Liver (tissue), 8 donors: ENCODE measurements at regions not wholly inside any gene's neighbourhood (a gene's known extent, or its start where the extent isn't known, plus 50 kb on each side); places are given as distances from the start of the nearest gene placed in this dataset.

ENCODE experiments used
- DNase-seq: peaks from one replicate; pipeline ENCODE4 v3.0.0-alpha.2; 2017; ENCODE audit warnings: low spot score
- H3K27ac ChIP-seq, 2 donors: one replicate each; pipeline ENCODE4 v1.7.0; 2013; ENCODE audit warnings: inconsistent platforms in 2 of 2, low read length in 2 of 2, control low read depth in 1 of 2, low read depth in 1 of 2, mild to moderate bottlenecking in 1 of 2
- H3K27me3 ChIP-seq, 4 donors: one replicate each; pipeline versions ENCODE4 v1.6.1 to v1.7.0; 2013; ENCODE audit warnings: low read length in 3 of 4, inconsistent platforms in 1 of 4, mild to moderate bottlenecking in 1 of 4, moderate library complexity in 1 of 4; ENCODE audit not compliant: control insufficient read depth in 4 of 4, insufficient read depth in 4 of 4
- H3K36me3 ChIP-seq, 4 donors: one replicate each; pipeline versions ENCODE4 v1.6.1 to v1.7.0; 2013; ENCODE audit warnings: low read length in 3 of 4, mild to moderate bottlenecking in 3 of 4, low read depth in 1 of 4, moderate library complexity in 1 of 4; ENCODE audit not compliant: control insufficient read depth in 4 of 4, insufficient read depth in 3 of 4
- H3K4me1 ChIP-seq, 4 donors: one replicate each; pipeline versions ENCODE4 v1.6.1 to v1.7.0; 2013; ENCODE audit warnings: low read length in 3 of 4, mild to moderate bottlenecking in 3 of 4, moderate library complexity in 1 of 4; ENCODE audit not compliant: control insufficient read depth in 4 of 4, insufficient read depth in 4 of 4
- H3K4me3 ChIP-seq, 3 donors: one replicate each; pipeline versions ENCODE4 v1.6.1 to v1.7.0; 2013; ENCODE audit warnings: low read length in 3 of 3, control low read depth in 1 of 3, low read depth in 1 of 3, mild to moderate bottlenecking in 1 of 3
- H3K9ac ChIP-seq, 2 donors: one replicate each; pipeline ENCODE4 v1.7.0; 2013; ENCODE audit warnings: low read length in 2 of 2, mild to moderate bottlenecking in 2 of 2, moderate library complexity in 2 of 2, control low read depth in 1 of 2, low read depth in 1 of 2
- H3K9me3 ChIP-seq, 4 donors: one replicate each; pipeline versions ENCODE4 v1.6.1 to v1.7.0; 2013; ENCODE audit warnings: low read length in 3 of 4; ENCODE audit not compliant: control insufficient read depth in 4 of 4
- CTCF ChIP-seq: fragments of 150-350 bp; IDR thresholded peaks from 2 replicates; pipeline ENCODE4 v1.5.1; 2017; ENCODE audit warnings: improper control_type of control experiment, low read depth, low read length; ENCODE audit not compliant: missing input control
- EGR1 ChIP-seq, 2 donors: IDR thresholded peaks; 2 replicates each; pipeline ENCODE4 v1.6.1; 2016 to 2018; ENCODE audit warnings: antibody characterized with exemption in 2 of 2, low read depth in 2 of 2
- FOXA2 ChIP-seq: IDR thresholded peaks from 2 replicates; pipeline ENCODE4 v1.6.1; 2016; ENCODE audit warnings: antibody characterized with exemption
- HNF4A ChIP-seq, 2 donors: conservative IDR thresholded peaks; 2 replicates each; pipeline ENCODE4 v1.6.1; 2016; ENCODE audit warnings: antibody characterized with exemption in 2 of 2, mild to moderate bottlenecking in 2 of 2
- HNF4G ChIP-seq: IDR thresholded peaks from 2 replicates; pipeline ENCODE4 v1.6.1; 2016; ENCODE audit warnings: antibody characterized with exemption
- JUND ChIP-seq, 2 donors: IDR thresholded peaks; 2 replicates each; pipeline ENCODE4 v1.6.1; 2016; ENCODE audit warnings: antibody characterized with exemption in 2 of 2
- NR2F2 ChIP-seq: IDR thresholded peaks from 2 replicates; pipeline ENCODE4 v1.6.1; 2016; ENCODE audit warnings: antibody characterized with exemption
- RAD21 ChIP-seq, 2 donors: IDR thresholded peaks; 2 replicates each; pipeline ENCODE4 v1.6.1; 2016; ENCODE audit warnings: antibody characterized with exemption in 2 of 2, mild to moderate bottlenecking in 2 of 2
- RXRA ChIP-seq, 2 donors: IDR thresholded peaks; 2 replicates each; pipeline ENCODE4 v1.6.1; 2017 to 2018; ENCODE audit warnings: antibody characterized with exemption in 2 of 2, mild to moderate bottlenecking in 1 of 2
- SP1 ChIP-seq: IDR thresholded peaks from 2 replicates; pipeline ENCODE4 v1.6.1; 2018; ENCODE audit warnings: antibody characterized with exemption, mild to moderate bottlenecking
- TAF1 ChIP-seq: conservative IDR thresholded peaks from 2 replicates; pipeline ENCODE4 v1.6.1; 2016; ENCODE audit warnings: antibody characterized with exemption, mild to moderate bottlenecking
- YY1 ChIP-seq: IDR thresholded peaks from 2 replicates; pipeline ENCODE4 v1.6.1; 2016; ENCODE audit warnings: antibody characterized with exemption, mild to moderate bottlenecking
- WGBS: extraction: QIAGEN DNeasy Blood & Tissue Kit; methylation state at CpG from one replicate; pipeline ENCODE4 v1.1.7; 2013; 5-methylcytosine and 5-hydroxymethylcytosine counted together
- TF ChIP-seq, protein P1 (sequence below): IDR thresholded peaks from 2 replicates; pipeline ENCODE4 v1.6.1; 2016; ENCODE audit warnings: antibody characterized with exemption
- TF ChIP-seq, protein P2 (sequence below): IDR thresholded peaks from 2 replicates; pipeline ENCODE4 v1.6.1; 2016; ENCODE audit warnings: antibody characterized with exemption, mild to moderate bottlenecking
- TF ChIP-seq, protein P3 (sequence below): IDR thresholded peaks from 2 replicates; pipeline ENCODE4 v1.6.1; 2016; ENCODE audit warnings: antibody characterized with exemption
- donor health status: healthy.
- donor health status: healthy.
- donor health status: healthy.
- donor health status: healthy.
- donor health status: healthy.

DNA sequence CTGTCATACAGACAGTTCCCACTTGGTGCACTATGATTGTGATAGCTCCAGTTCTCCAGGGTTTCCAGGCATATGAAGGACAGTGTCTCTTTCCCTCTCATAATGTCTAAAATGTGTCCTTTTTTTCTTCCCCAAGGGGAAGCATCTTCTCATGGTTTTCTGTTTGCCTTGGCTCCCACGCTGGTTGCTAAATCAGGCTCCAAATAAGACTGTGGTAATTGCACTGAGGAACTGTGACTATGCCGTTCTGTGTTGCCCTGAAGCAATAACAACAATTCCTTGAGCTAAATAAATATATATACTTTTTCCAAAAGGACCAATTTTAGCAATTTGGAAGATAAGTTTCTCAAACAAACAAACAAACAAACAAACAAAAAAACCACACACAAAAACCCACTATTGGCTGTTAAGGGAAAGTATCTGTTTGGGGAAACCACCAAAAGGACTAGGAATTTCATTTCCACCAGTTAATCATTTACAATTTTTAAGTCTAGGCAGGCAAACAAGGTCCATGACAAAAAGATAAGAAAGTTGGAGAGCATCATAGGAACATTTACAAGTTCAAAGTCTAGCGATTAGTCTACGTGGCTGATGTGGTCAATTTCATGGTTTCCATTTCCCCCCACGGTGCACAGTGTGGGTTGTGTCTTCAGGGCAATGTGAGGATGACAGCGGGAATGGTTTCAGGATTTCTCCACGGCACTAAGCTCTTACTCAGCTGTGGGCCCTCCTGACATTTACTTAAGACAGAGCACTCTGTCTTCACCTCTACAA, 62.4 kb downstream of the THNSL1 start (continued):
- no peak for TF ChIP-seq CTCF
- TF ChIP-seq NR2F2: peak; percentile 14

GRCh38 chr10:25080880-25081581, 64.6 kb downstream of the THNSL1 start:
- Histone ChIP-seq H3K27ac (peak overlapping the region; percentile 63 to 73), H3K4me3 (no peak overlapping the region), H3K9me3 (no peaks in the 10 kb centered on the region), H3K4me1 (peaks cover 0 to 26% (median 5%) of the 10 kb centered on the region in 4 donors), H3K36me3 (no peaks in the 10 kb centered on the region), H3K27me3 (no peaks in the 10 kb centered on the region), H3K9ac (no peak overlapping the region)
- TF ChIP-seq JUND (IDR thresholded peaks at IDR 0.05): peak in 1 of 2 donors; percentile 22
- TF ChIP-seq, protein P1, sequence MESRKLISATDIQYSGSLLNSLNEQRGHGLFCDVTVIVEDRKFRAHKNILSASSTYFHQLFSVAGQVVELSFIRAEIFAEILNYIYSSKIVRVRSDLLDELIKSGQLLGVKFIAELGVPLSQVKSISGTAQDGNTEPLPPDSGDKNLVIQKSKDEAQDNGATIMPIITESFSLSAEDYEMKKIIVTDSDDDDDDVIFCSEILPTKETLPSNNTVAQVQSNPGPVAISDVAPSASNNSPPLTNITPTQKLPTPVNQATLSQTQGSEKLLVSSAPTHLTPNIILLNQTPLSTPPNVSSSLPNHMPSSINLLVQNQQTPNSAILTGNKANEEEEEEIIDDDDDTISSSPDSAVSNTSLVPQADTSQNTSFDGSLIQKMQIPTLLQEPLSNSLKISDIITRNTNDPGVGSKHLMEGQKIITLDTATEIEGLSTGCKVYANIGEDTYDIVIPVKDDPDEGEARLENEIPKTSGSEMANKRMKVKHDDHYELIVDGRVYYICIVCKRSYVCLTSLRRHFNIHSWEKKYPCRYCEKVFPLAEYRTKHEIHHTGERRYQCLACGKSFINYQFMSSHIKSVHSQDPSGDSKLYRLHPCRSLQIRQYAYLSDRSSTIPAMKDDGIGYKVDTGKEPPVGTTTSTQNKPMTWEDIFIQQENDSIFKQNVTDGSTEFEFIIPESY: no peak
- peak; percentile 31 for TF ChIP-seq HNF4G
- no peak for TF ChIP-seq FOXA2
- TF ChIP-seq TAF1: no peak
- TF ChIP-seq, protein P2, sequence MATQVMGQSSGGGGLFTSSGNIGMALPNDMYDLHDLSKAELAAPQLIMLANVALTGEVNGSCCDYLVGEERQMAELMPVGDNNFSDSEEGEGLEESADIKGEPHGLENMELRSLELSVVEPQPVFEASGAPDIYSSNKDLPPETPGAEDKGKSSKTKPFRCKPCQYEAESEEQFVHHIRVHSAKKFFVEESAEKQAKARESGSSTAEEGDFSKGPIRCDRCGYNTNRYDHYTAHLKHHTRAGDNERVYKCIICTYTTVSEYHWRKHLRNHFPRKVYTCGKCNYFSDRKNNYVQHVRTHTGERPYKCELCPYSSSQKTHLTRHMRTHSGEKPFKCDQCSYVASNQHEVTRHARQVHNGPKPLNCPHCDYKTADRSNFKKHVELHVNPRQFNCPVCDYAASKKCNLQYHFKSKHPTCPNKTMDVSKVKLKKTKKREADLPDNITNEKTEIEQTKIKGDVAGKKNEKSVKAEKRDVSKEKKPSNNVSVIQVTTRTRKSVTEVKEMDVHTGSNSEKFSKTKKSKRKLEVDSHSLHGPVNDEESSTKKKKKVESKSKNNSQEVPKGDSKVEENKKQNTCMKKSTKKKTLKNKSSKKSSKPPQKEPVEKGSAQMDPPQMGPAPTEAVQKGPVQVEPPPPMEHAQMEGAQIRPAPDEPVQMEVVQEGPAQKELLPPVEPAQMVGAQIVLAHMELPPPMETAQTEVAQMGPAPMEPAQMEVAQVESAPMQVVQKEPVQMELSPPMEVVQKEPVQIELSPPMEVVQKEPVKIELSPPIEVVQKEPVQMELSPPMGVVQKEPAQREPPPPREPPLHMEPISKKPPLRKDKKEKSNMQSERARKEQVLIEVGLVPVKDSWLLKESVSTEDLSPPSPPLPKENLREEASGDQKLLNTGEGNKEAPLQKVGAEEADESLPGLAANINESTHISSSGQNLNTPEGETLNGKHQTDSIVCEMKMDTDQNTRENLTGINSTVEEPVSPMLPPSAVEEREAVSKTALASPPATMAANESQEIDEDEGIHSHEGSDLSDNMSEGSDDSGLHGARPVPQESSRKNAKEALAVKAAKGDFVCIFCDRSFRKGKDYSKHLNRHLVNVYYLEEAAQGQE: peak; percentile 41
- TF ChIP-seq RAD21 (IDR thresholded peaks at IDR 0.05): peak; percentile 99 to 100
- no peak for TF ChIP-seq EGR1 (IDR thresholded peaks at IDR 0.05; ENCODE audit: low read depth in 2 of 2)
- TF ChIP-seq YY1: peak; percentile 64
- peak; percentile 93 to 97 for TF ChIP-seq RXRA (IDR thresholded peaks at IDR 0.05)
- TF ChIP-seq CTCF: peak; percentile 95
- TF ChIP-seq, protein P3, sequence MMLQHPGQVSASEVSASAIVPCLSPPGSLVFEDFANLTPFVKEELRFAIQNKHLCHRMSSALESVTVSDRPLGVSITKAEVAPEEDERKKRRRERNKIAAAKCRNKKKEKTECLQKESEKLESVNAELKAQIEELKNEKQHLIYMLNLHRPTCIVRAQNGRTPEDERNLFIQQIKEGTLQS: no peak
- no peak for TF ChIP-seq NR2F2
- TF ChIP-seq SP1: peak; percentile 48
- peak; percentile 74 to 87 for TF ChIP-seq HNF4A (conservative IDR thresholded peaks at IDR 0.05)
- peak; percentile 75 for DNase-seq
- WGBS: 8% methylated on average over 9 of the region's 9 CpGs
